Non-pigmented ciliary epithelial cell (primary cell): ENCODE measurements at regions not wholly inside any gene's neighbourhood (a gene's known extent, or its start where the extent isn't known, plus 50 kb on each side); places are given as distances from the start of the nearest gene placed in this dataset.
"Not testable (repeated sequence)": the region's sequence is repeated elsewhere in the genome, so short reads cannot be mapped to it uniquely, and the experiment has no call there.

ENCODE experiments used
- DNase-seq: peaks from one replicate; pipeline ENCODE4 v3.0.0-alpha.2; 2010; ENCODE audit warnings: low read depth

GRCh38 chr14:88929656-88930436 is 105.4 kb downstream of the TTC8 start:
- no peak for DNase-seq

GRCh38 chr14:88931321-88932110 is 107.1 kb downstream of the TTC8 start:
- DNase-seq: no peak

GRCh38 chr14:88933191-88933590 is 108.7 kb downstream of the TTC8 start:
- no peak for DNase-seq

GRCh38 chr14:88934351-88934806 is 109.9 kb downstream of the TTC8 start:
- no peak for DNase-seq

GRCh38 chr14:88935083-88935482 is 110.6 kb downstream of the TTC8 start:
- DNase-seq: no peak

- DNase-seq: no peak
Observed at GRCh38 chr14:88937706-88938105, 113.3 kb downstream of the TTC8 start.

- no peak for DNase-seq
Observed at GRCh38 chr14:88940671-88941070, 116.2 kb downstream of the TTC8 start.

- DNase-seq: no peak
Observed at GRCh38 chr14:88941414-88941813, 117.0 kb downstream of the TTC8 start.

GRCh38 chr14:88947646-88948598 is 123.5 kb downstream of the TTC8 start:
- DNase-seq: no peak

- no peak for DNase-seq
Observed at GRCh38 chr14:88950069-88950468, 125.6 kb downstream of the TTC8 start.

- no peak for DNase-seq
Observed at GRCh38 chr14:88951370-88951769, 126.9 kb downstream of the TTC8 start.

GRCh38 chr14:88952901-88953300 is 128.4 kb downstream of the TTC8 start:
- no peak for DNase-seq

GRCh38 chr14:88955455-88955854 is 131.0 kb downstream of the TTC8 start:
- no peak for DNase-seq

- DNase-seq: no peak
Observed at GRCh38 chr14:88960496-88960895, 136.0 kb downstream of the TTC8 start.

GRCh38 chr14:88961214-88961613 is 136.8 kb downstream of the TTC8 start:
- no peak for DNase-seq

GRCh38 chr14:88962356-88962755 is 137.9 kb downstream of the TTC8 start:
- DNase-seq: no peak

GRCh38 chr14:88967299-88967698 is 142.8 kb downstream of the TTC8 start:
- DNase-seq: no peak

GRCh38 chr14:88975043-88975830 is 150.8 kb downstream of the TTC8 start:
- no peak for DNase-seq

GRCh38 chr14:88975926-88976325 is 151.5 kb downstream of the TTC8 start:
- no peak for DNase-seq

- DNase-seq: not testable (repeated sequence)
Observed at GRCh38 chr14:88980907-88981306, 156.5 kb downstream of the TTC8 start.

GRCh38 chr14:88981948-88982347 is 157.5 kb downstream of the TTC8 start:
- no peak for DNase-seq
